Cardiac muscle cell (in vitro differentiated cells and primary cell): ENCODE measurements at regions not wholly inside any gene's neighbourhood (a gene's known extent, or its start where the extent isn't known, plus 50 kb on each side); places are given as distances from the start of the nearest gene placed in this dataset.

Source experiments
- DNase-seq, 2 donors: peaks; one replicate each; pipeline versions ENCODE4 v3.0.0 to v3.0.0-alpha.2; 2010 to 2017; ENCODE audit warnings: low read depth in 1 of 2, low spot score in 1 of 2
- H3K27ac ChIP-seq: fragments of 200-600 bp; sonication (generic); 2 replicates; pipeline ENCODE4 v1.5.1; 2016
- H3K27me3 ChIP-seq: fragments of 200-600 bp; sonication (generic); 2 replicates; pipeline ENCODE4 v1.6.0; 2016; ENCODE audit warnings: control low read depth
- H3K36me3 ChIP-seq: fragments of 200-600 bp; sonication (generic); 2 replicates; pipeline ENCODE4 v1.5.1; 2016; ENCODE audit warnings: control low read depth
- H3K4me1 ChIP-seq: fragments of 200-600 bp; sonication (generic); 2 replicates; pipeline ENCODE4 v1.8.1; 2017; ENCODE audit warnings: low read depth, mild to moderate bottlenecking, mixed run types
- H3K4me3 ChIP-seq: fragments of 200-600 bp; sonication (generic); 2 replicates; pipeline ENCODE4 v1.5.1; 2016; ENCODE audit warnings: mild to moderate bottlenecking
- H3K9me3 ChIP-seq: fragments of 200-600 bp; sonication (generic); 2 replicates; pipeline ENCODE4 v1.5.1; 2017; ENCODE audit warnings: low read depth, mild to moderate bottlenecking, control low read depth
- CTCF ChIP-seq: IDR thresholded peaks from 2 replicates; pipeline ENCODE4 v1.5.1; 2012; ENCODE audit warnings: low read depth, mild to moderate bottlenecking, low read length

DNA sequence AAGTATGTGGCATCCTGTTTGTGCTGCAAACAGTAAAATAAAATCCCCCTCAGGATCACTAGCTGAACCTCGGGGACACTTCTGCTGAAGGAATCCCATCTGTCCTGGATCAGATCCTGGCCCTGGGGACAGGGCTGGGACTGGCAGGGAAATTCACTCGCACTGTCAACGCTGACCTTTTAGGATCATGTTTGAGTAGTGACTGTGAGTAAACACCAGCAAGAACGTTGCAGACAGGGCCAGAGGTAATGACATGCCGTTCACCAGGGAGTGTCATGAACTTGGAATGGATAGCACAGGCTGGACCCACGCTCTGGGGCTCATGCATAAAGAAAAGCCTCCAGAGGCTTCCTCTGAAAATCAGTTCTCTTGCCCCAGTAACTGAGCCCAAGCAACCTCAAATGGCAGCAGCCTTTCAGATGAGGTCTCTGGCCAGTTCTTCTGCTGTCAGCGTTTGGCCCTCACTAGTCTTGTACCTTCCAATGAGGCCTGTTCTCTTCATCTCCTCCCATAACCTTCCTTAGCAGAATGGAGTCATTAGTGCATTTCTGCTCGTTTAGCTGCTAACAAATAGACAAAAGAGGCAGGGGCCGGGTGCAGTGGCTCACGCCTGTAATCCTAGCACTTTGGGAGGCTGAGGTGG lies 51.0 kb upstream of the BARX2 start:
- Histone ChIP-seq H3K36me3 (no peaks in the 10 kb centered on the region), H3K4me1 (no peaks in the 10 kb centered on the region), H3K4me3 (no peak overlapping the region), H3K9me3 (no peaks in the 10 kb centered on the region), H3K27me3 (peaks cover 6% of the 10 kb centered on the region), H3K27ac (no peak overlapping the region)
- DNase-seq = no peak
- TF ChIP-seq CTCF = no peak

DNA sequence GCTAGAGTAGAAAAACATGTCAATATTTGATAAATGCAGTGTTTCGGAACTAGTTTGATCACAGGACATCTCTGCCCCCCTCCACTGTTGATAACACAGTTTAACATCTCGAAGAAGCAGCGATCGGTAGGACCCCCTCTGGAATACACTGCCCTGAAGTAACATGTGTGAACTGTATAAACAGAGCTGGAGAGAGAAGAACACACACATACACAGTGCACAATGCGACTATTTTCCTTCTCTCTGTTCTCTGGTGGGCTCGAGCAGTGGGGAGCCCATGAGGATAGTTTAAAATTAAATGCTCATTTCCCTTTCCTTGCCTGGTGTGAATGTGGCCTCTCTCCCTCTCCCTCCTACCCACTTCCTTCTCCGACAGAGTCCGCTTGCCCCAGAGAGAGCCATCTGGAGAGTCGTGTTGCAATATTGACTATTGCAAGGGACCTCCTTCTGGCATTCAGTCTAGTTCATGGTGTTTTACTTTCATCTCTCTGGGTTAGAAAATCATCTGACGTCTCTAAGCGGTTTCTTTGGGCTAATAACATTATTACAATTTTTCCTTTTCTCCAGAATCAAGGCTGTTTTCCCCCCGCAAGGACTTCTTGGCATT lies 51.6 kb upstream of the BARX2 start:
- no peak for TF ChIP-seq CTCF
- Histone ChIP-seq H3K9me3 (no peaks in the 10 kb centered on the region), H3K4me3 (no peak overlapping the region), H3K4me1 (no peaks in the 10 kb centered on the region), H3K27me3 (peaks cover 13% of the 10 kb centered on the region), H3K27ac (no peak overlapping the region), H3K36me3 (no peaks in the 10 kb centered on the region)
- DNase-seq = peak in 1 of 2 donors; percentile 74

- Histone ChIP-seq H3K9me3 (no peaks in the 10 kb centered on the region), H3K4me1 (no peaks in the 10 kb centered on the region), H3K4me3 (no peak overlapping the region), H3K27me3 (peaks cover 17% of the 10 kb centered on the region), H3K36me3 (no peaks in the 10 kb centered on the region), H3K27ac (no peak overlapping the region)
- TF ChIP-seq CTCF = no peak
- DNase-seq = no peak
Observed at GRCh38 chr11:129322941-129323340, 52.7 kb upstream of the BARX2 start.

GRCh38 chr11:129321076-129321475 lies 54.6 kb upstream of the BARX2 start:
- H3K36me3 ChIP-seq = no peaks in the 10 kb centered on the region
- no peaks in the 10 kb centered on the region for H3K9me3 ChIP-seq
- TF ChIP-seq CTCF = no peak
- no peak for DNase-seq
- H3K4me1 ChIP-seq = no peaks in the 10 kb centered on the region
- no peak overlapping the region for H3K27ac ChIP-seq
- no peak overlapping the region for H3K4me3 ChIP-seq
- H3K27me3 ChIP-seq = peaks cover 15% of the 10 kb centered on the region

GRCh38 chr11:129320494-129320893 lies 55.2 kb upstream of the BARX2 start:
- Histone ChIP-seq H3K27ac (no peak overlapping the region), H3K9me3 (no peaks in the 10 kb centered on the region), H3K36me3 (no peaks in the 10 kb centered on the region), H3K4me3 (no peak overlapping the region), H3K27me3 (peaks cover 15% of the 10 kb centered on the region), H3K4me1 (no peaks in the 10 kb centered on the region)
- no peak for TF ChIP-seq CTCF
- no peak for DNase-seq
